Loucy (cell line): ENCODE measurements at regions not wholly inside any gene's neighbourhood (a gene's known extent, or its start where the extent isn't known, plus 50 kb on each side); places are given as distances from the start of the nearest gene placed in this dataset.

Experiments used
- EZH2phosphoT487 ChIP-seq: fragments of 200-600 bp; IDR thresholded peaks from 2 replicates; pipeline ENCODE4 v1.6.1; 2018; ENCODE audit warnings: antibody characterized with exemption, mild to moderate bottlenecking, moderate library complexity, borderline replicate concordance
- TF ChIP-seq, protein P1 (sequence below): fragments of 200-600 bp; sonication (generic); conservative IDR thresholded peaks from 2 replicates; pipeline ENCODE4 v1.5.1; 2014; ENCODE audit warnings: mild to moderate bottlenecking, antibody characterized with exemption, low read length

DNA sequence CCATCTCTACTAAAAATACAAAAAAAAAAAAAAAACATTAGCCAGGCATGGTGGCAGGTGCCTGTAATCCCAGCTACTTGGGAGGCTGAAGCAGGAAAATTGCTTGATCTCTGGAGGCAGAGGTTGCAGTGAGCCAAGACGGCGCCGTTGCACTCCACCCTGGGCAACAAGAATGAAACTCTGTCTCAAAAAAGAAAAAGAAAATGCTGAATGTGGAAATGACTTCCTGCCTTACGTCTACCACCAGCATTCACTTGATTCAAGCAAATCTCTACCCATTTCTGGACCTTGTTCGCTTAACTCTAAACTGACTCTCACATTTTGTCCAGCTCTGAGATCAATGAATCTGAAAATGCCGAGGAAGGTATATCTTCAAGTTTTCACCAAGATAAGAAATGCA is 825.3 kb downstream of the TRIB2 start:
- TF ChIP-seq, protein P1, sequence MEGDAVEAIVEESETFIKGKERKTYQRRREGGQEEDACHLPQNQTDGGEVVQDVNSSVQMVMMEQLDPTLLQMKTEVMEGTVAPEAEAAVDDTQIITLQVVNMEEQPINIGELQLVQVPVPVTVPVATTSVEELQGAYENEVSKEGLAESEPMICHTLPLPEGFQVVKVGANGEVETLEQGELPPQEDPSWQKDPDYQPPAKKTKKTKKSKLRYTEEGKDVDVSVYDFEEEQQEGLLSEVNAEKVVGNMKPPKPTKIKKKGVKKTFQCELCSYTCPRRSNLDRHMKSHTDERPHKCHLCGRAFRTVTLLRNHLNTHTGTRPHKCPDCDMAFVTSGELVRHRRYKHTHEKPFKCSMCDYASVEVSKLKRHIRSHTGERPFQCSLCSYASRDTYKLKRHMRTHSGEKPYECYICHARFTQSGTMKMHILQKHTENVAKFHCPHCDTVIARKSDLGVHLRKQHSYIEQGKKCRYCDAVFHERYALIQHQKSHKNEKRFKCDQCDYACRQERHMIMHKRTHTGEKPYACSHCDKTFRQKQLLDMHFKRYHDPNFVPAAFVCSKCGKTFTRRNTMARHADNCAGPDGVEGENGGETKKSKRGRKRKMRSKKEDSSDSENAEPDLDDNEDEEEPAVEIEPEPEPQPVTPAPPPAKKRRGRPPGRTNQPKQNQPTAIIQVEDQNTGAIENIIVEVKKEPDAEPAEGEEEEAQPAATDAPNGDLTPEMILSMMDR, result no peak
- TF ChIP-seq EZH2phosphoT487, result no peak
